Left ventricle myocardium inferior (tissue), 1 donor: ENCODE measurements at regions not wholly inside any gene's neighbourhood (a gene's known extent, or its start where the extent isn't known, plus 50 kb on each side); places are given as distances from the start of the nearest gene placed in this dataset.

Source experiments
- DNase-seq: peaks from one replicate; pipeline ENCODE4 v3.0.0-alpha.2; 2020
- H3K27ac ChIP-seq: fragments of 200-600 bp; replicated peaks from 2 replicates; pipeline ENCODE4 v1.8.0; 2021
- H3K27me3 ChIP-seq: fragments of 200-600 bp; 2 replicates; pipeline ENCODE4 v1.8.0; 2021; ENCODE audit warnings: low read depth
- H3K36me3 ChIP-seq: fragments of 200-600 bp; 2 replicates; pipeline ENCODE4 v1.8.0; 2021
- H3K4me1 ChIP-seq: fragments of 200-600 bp; 2 replicates; pipeline ENCODE4 v1.8.0; 2021
- H3K4me3 ChIP-seq: fragments of 200-600 bp; 2 replicates; pipeline ENCODE4 v1.8.0; 2021; ENCODE audit warnings: mild to moderate bottlenecking, moderate library complexity
- H3K9me3 ChIP-seq: fragments of 200-600 bp; replicated peaks from 2 replicates; pipeline ENCODE4 v1.8.0; 2021
- CTCF ChIP-seq: fragments of 200-600 bp; IDR thresholded peaks from 2 replicates; pipeline ENCODE4 v1.8.0; 2021; ENCODE audit warnings: antibody characterized with exemption, mild to moderate bottlenecking, borderline replicate concordance
- intact Hi-C: fragments of 100-400 bp; cut with micrococcal nuclease; formaldehyde crosslinking; loops from one replicate; pipeline ENCODE4 v1.11.0; 2022
- donor health status: DM: no; HTN: yes; CAD: no; lungs with severe emphysema.

GRCh38 chr14:83355609-83356008 lies 1822.0 kb upstream of the SEL1L start:
- Histone ChIP-seq H3K4me3 (no peak overlapping the region), H3K9me3 (no peaks in the 10 kb centered on the region), H3K27ac (no peak overlapping the region), H3K27me3 (no peaks in the 10 kb centered on the region), H3K36me3 (no peaks in the 10 kb centered on the region), H3K4me1 (no peaks in the 10 kb centered on the region)
- no peak for DNase-seq
- no peak for TF ChIP-seq CTCF
- intact Hi-C loops: no loop called here

GRCh38 chr14:83356080-83356479 lies 1822.4 kb upstream of the SEL1L start:
- H3K36me3 ChIP-seq: no peaks in the 10 kb centered on the region
- H3K4me1 ChIP-seq: no peaks in the 10 kb centered on the region
- intact Hi-C loops: no loop called here
- no peak for TF ChIP-seq CTCF
- DNase-seq: no peak
- no peak overlapping the region for H3K27ac ChIP-seq
- no peaks in the 10 kb centered on the region for H3K27me3 ChIP-seq
- H3K4me3 ChIP-seq: no peak overlapping the region
- no peaks in the 10 kb centered on the region for H3K9me3 ChIP-seq

- DNase-seq: no peak
- Histone ChIP-seq H3K4me1 (no peaks in the 10 kb centered on the region), H3K9me3 (no peaks in the 10 kb centered on the region), H3K27ac (no peak overlapping the region), H3K36me3 (no peaks in the 10 kb centered on the region), H3K27me3 (no peaks in the 10 kb centered on the region), H3K4me3 (no peak overlapping the region)
- intact Hi-C loops: no loop called here
- TF ChIP-seq CTCF: no peak
Observed at GRCh38 chr14:83372271-83372670, 1838.6 kb upstream of the SEL1L start.

GRCh38 chr14:83379436-83379835 lies 1845.8 kb upstream of the SEL1L start:
- Histone ChIP-seq H3K9me3 (no peaks in the 10 kb centered on the region), H3K27ac (peak overlapping the region; percentile 51), H3K4me1 (no peaks in the 10 kb centered on the region), H3K36me3 (no peaks in the 10 kb centered on the region), H3K27me3 (no peaks in the 10 kb centered on the region), H3K4me3 (no peak overlapping the region)
- TF ChIP-seq CTCF: no peak
- DNase-seq: no peak
- intact Hi-C loops: no loop called here

- no peak overlapping the region for H3K27ac ChIP-seq
- no peaks in the 10 kb centered on the region for H3K36me3 ChIP-seq
- DNase-seq: no peak
- no peaks in the 10 kb centered on the region for H3K4me1 ChIP-seq
- H3K27me3 ChIP-seq: no peaks in the 10 kb centered on the region
- peaks cover 7% of the 10 kb centered on the region for H3K9me3 ChIP-seq
- no peak overlapping the region for H3K4me3 ChIP-seq
- intact Hi-C loops: no loop called here
- no peak for TF ChIP-seq CTCF
Observed at GRCh38 chr14:83384253-83384652, 1850.6 kb upstream of the SEL1L start.

DNA sequence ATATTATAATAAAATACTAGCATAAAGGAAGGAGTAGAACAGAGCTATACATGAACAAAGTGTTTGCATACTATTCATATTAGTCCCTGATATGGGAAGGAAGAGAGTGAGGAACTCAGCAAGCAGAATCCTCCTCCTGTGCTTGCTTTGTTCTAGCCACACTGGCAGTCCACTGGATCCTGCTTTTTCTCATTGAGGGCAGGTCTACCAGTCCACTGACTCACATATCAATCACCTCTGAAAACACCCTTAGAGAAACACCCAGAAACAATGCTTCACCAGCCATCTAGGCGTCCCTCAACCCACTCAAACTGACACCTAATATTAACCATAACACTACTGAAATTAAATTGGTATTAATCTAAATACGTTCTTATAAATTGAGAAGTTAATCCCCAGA lies 1861.7 kb upstream of the SEL1L start:
- DNase-seq: no peak
- Histone ChIP-seq H3K4me3 (no peak overlapping the region), H3K36me3 (no peaks in the 10 kb centered on the region), H3K27me3 (no peaks in the 10 kb centered on the region), H3K4me1 (no peaks in the 10 kb centered on the region), H3K27ac (no peak overlapping the region), H3K9me3 (no peaks in the 10 kb centered on the region)
- no peak for TF ChIP-seq CTCF
- intact Hi-C loops: no loop called here
